ENCODE measurements at regions not wholly inside any gene's neighbourhood (a gene's known extent, or its start where the extent isn't known, plus 50 kb on each side); places are given as distances from the start of the nearest gene placed in this dataset.
A peak's percentile ranks its signal among the peaks of the same experiment; 100 is the strongest.

DNA sequence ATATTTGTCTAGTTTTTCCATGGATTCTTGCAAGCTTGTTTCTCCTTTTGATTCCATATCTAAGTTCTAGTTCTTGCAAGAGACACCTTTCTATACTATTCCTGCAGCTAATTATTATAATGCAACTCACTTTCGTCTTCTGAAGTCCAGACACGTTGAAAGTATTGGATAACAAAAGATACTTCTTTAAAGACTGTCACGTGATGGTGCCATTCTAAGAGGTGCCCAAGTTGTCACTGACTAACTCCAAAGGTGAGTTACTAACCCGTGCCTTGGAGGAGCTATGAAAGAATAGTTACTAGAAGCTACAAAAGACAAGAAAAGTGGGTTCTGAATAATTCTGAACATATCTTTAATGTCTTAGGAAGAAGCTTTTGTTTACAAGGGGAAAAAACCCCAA lies 322.6 kb downstream of the HDGFL1 start:
- no peaks in the 10 kb centered on the region for H3K27me3 ChIP-seq
- intact Hi-C loops (cut with DNase I) = no loop called here
- no peaks in the 10 kb centered on the region for H3K36me3 ChIP-seq (replicated peaks in 1 of 2)
- WGBS, 4 donors = 85 to 90% (median 87%) methylated on average over 4 of the region's 4 CpGs
- no peak for DNase-seq
- H3K4me1 ChIP-seq (replicated peaks in 1 of 2) = no peaks in the 10 kb centered on the region
- H3K9me3 ChIP-seq (replicated peaks in 1 of 3) = no peaks in the 10 kb centered on the region
- H3K27ac ChIP-seq = no peak overlapping the region
- H3K4me3 ChIP-seq = no peak overlapping the region
- TF ChIP-seq POLR2A (IDR thresholded peaks at IDR 0.05) = no peak
- TF ChIP-seq, protein P1, sequence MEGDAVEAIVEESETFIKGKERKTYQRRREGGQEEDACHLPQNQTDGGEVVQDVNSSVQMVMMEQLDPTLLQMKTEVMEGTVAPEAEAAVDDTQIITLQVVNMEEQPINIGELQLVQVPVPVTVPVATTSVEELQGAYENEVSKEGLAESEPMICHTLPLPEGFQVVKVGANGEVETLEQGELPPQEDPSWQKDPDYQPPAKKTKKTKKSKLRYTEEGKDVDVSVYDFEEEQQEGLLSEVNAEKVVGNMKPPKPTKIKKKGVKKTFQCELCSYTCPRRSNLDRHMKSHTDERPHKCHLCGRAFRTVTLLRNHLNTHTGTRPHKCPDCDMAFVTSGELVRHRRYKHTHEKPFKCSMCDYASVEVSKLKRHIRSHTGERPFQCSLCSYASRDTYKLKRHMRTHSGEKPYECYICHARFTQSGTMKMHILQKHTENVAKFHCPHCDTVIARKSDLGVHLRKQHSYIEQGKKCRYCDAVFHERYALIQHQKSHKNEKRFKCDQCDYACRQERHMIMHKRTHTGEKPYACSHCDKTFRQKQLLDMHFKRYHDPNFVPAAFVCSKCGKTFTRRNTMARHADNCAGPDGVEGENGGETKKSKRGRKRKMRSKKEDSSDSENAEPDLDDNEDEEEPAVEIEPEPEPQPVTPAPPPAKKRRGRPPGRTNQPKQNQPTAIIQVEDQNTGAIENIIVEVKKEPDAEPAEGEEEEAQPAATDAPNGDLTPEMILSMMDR (IDR thresholded peaks at IDR 0.05) = no peak

DNA sequence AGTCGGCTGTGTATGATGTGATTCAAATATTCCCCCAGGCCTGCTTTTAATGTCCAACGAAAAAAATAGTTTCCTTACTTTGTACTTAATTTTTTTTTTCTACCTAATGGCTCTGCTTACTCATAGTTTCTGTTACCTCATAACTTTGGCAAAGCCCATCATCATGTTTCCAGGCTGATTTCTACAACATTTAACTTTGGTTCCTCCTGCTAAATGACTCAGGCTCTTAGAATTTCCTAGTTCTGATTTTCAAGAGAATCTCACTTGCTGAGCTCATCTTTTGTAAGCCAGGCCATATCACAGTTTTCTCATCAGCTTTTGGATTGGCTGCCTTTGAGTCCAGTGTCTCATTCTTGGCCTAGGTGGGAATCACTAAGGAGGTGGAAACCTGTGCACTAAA lies 323.1 kb downstream of the HDGFL1 start:
- Histone ChIP-seq H3K9me3 (replicated peaks in 1 of 3) (no peaks in the 10 kb centered on the region), H3K27ac (peak overlapping the region in 1 of 5 donors; percentile 6), H3K27me3 (no peaks in the 10 kb centered on the region), H3K4me3 (no peak overlapping the region), H3K4me1 (replicated peaks in 1 of 2) (no peaks in the 10 kb centered on the region), H3K36me3 (replicated peaks in 1 of 2) (no peaks in the 10 kb centered on the region)
- TF ChIP-seq, protein P1 (IDR thresholded peaks at IDR 0.05) = no peak
- TF ChIP-seq POLR2A (IDR thresholded peaks at IDR 0.05) = no peak
- DNase-seq = no peak
- WGBS, 4 donors = 24 to 66% (median 59%) methylated on average over 2 of the region's 2 CpGs
- intact Hi-C loops (cut with DNase I) = no loop called here

GRCh38 chr6:22896696-22897095 lies 327.3 kb downstream of the HDGFL1 start:
- intact Hi-C loops (cut with DNase I) = no loop called here
- Histone ChIP-seq H3K4me1 (replicated peaks in 1 of 2) (no peaks in the 10 kb centered on the region), H3K27ac (no peak overlapping the region), H3K27me3 (no peaks in the 10 kb centered on the region), H3K36me3 (replicated peaks in 1 of 2) (no peaks in the 10 kb centered on the region), H3K4me3 (no peak overlapping the region), H3K9me3 (replicated peaks in 1 of 3) (no peaks in the 10 kb centered on the region)
- TF ChIP-seq POLR2A (IDR thresholded peaks at IDR 0.05) = no peak
- TF ChIP-seq, protein P1 (IDR thresholded peaks at IDR 0.05) = no peak
- WGBS, 4 donors = 48 to 66% (median 53%) methylated on average over 3 of the region's 3 CpGs
- DNase-seq = no peak

- no peak for TF ChIP-seq POLR2A (IDR thresholded peaks at IDR 0.05)
- TF ChIP-seq, protein P1 (IDR thresholded peaks at IDR 0.05) = no peak
Measured at GRCh38 chr6:22899426-22899825, 330.1 kb downstream of the HDGFL1 start.

More at GRCh38 chr6:22899426-22899825, 330.1 kb downstream of the HDGFL1 start:
- 82 to 100% (median 90%) methylated on average over 1 of the region's 1 CpG for WGBS, 4 donors
- no peak overlapping the region for H3K27ac ChIP-seq
- no peaks in the 10 kb centered on the region for H3K36me3 ChIP-seq (replicated peaks in 1 of 2)
- no peak overlapping the region for H3K4me3 ChIP-seq
- no peaks in the 10 kb centered on the region for H3K9me3 ChIP-seq (replicated peaks in 1 of 3)
- H3K27me3 ChIP-seq = no peaks in the 10 kb centered on the region
- no peak for DNase-seq
- no peaks in the 10 kb centered on the region for H3K4me1 ChIP-seq (replicated peaks in 1 of 2)
- intact Hi-C loops (cut with DNase I) = no loop called here
